NCI-H1092 (cell line): ENCODE measurements at regions not wholly inside any gene's neighbourhood (a gene's known extent, or its start where the extent isn't known, plus 50 kb on each side); places are given as distances from the start of the nearest gene placed in this dataset.

Experiments used
- DNase-seq: peaks from one replicate; lab custom pipeline; 2025; lab: John Stamatoyannopoulos, UW

GRCh38 chr5:97591781-97592180, 408.7 kb upstream of the RIOK2 start:
- no peak for DNase-seq

- no peak for DNase-seq
Observed at GRCh38 chr5:97600486-97600885, 417.4 kb upstream of the RIOK2 start.

- no peak for DNase-seq
Observed at GRCh38 chr5:97601651-97602050, 418.6 kb upstream of the RIOK2 start.

- no peak for DNase-seq
Observed at GRCh38 chr5:97606531-97606930, 423.5 kb upstream of the RIOK2 start.

GRCh38 chr5:97608501-97608900, 425.5 kb upstream of the RIOK2 start:
- DNase-seq: no peak

GRCh38 chr5:97618721-97619120, 435.7 kb upstream of the RIOK2 start:
- DNase-seq: no peak

- DNase-seq: no peak
Observed at GRCh38 chr5:97623441-97623840, 440.4 kb upstream of the RIOK2 start.

GRCh38 chr5:97624886-97625285, 441.8 kb upstream of the RIOK2 start:
- DNase-seq: no peak

GRCh38 chr5:97627272-97627671, 444.2 kb upstream of the RIOK2 start:
- no peak for DNase-seq

GRCh38 chr5:97628031-97628430, 445.0 kb upstream of the RIOK2 start:
- DNase-seq: no peak

GRCh38 chr5:97628807-97629206, 445.8 kb upstream of the RIOK2 start:
- DNase-seq: no peak

- no peak for DNase-seq
Observed at GRCh38 chr5:97629276-97629675, 446.2 kb upstream of the RIOK2 start.

GRCh38 chr5:97635553-97635952, 452.5 kb upstream of the RIOK2 start:
- DNase-seq: no peak

GRCh38 chr5:97636766-97637165, 453.7 kb upstream of the RIOK2 start:
- DNase-seq: no peak

- DNase-seq: no peak
Observed at GRCh38 chr5:97641081-97641480, 458.0 kb upstream of the RIOK2 start.

GRCh38 chr5:97644206-97644605, 461.2 kb upstream of the RIOK2 start:
- DNase-seq: no peak

- no peak for DNase-seq
Observed at GRCh38 chr5:97644896-97645295, 461.8 kb upstream of the RIOK2 start.

- DNase-seq: no peak
Observed at GRCh38 chr5:97657239-97657638, 474.2 kb upstream of the RIOK2 start.

- no peak for DNase-seq
Observed at GRCh38 chr5:97658116-97658900, 475.3 kb upstream of the RIOK2 start.

- DNase-seq: no peak
Observed at GRCh38 chr5:97666783-97667182, 483.7 kb upstream of the RIOK2 start.

- no peak for DNase-seq
Observed at GRCh38 chr5:97670447-97670846, 487.4 kb upstream of the RIOK2 start.

GRCh38 chr5:97676608-97677007, 493.6 kb upstream of the RIOK2 start:
- DNase-seq: no peak

GRCh38 chr5:97694091-97694490, 511.0 kb upstream of the RIOK2 start:
- DNase-seq: no peak

GRCh38 chr5:97714424-97714823, 531.4 kb upstream of the RIOK2 start:
- DNase-seq: no peak
